ENCODE measurements at regions not wholly inside any gene's neighbourhood (a gene's known extent, or its start where the extent isn't known, plus 50 kb on each side); places are given as distances from the start of the nearest gene placed in this dataset.

GRCh38 chr12:24591079-24591626, 357.7 kb downstream of the BCAT1 start:
- H2AFZ ChIP-seq (ENCODE audit: low read length), result no peak overlapping the region
- H4K20me1 ChIP-seq (ENCODE audit: insufficient read depth, low read length), result no peaks in the 10 kb centered on the region
- H3K36me3 ChIP-seq (replicated peaks in 1 of 2; ENCODE audit: control insufficient read depth in 1 of 2, insufficient read depth in 2 of 2, low read length in 2 of 2), result no peaks in the 10 kb centered on the region
- no peak for FAIRE-seq
- in situ Hi-C loops (cut with HindIII; ENCODE audit: extremely low pct_ligation_motif_present, low pct_unique_long_range_greater_than_20kb) (loop anchor here (10.0 kb wide), 1 partner anchor 184 kb away; no protein-coding TSS in a partner anchor), intact Hi-C loops (cut with micrococcal nuclease; ENCODE audit: unreplicated experiment) (no loop called here)
- 26% methylated on average over 4 of the region's 4 CpGs for WGBS (ENCODE audit: low lambda C conversion rate)
- H3K9me3 ChIP-seq (ENCODE audit: low read length), result no peaks in the 10 kb centered on the region
- no peak overlapping the region for H3K4me2 ChIP-seq (ENCODE audit: low read depth, low read length)
- no peaks in the 10 kb centered on the region for H3K79me2 ChIP-seq (ENCODE audit: insufficient read depth, low read length)
- POLR2A ChIA-PET, result no interaction called here
- DNase-seq (ENCODE audit: low spot score), result no peak
- H3K4me1 ChIP-seq (ENCODE audit: insufficient read depth, low read length), result no peaks in the 10 kb centered on the region
- H3K27me3 ChIP-seq (ENCODE audit: control insufficient read depth in 1 of 2, insufficient read depth in 2 of 2, low read length in 2 of 2), result no peaks in the 10 kb centered on the region; a peak in 1 of 5 replicates
- no peak overlapping the region for H3K4me3 ChIP-seq (replicated peaks in 1 of 3; ENCODE audit: insufficient read depth in 1 of 3, low read depth in 2 of 3, low read length in 3 of 3)
- CTCF ChIA-PET (ENCODE audit: low intra/inter-chr PET ratio, low total read pairs), result no interaction called here
- BruUV-seq (replicated peaks), result no TSS peak
- no peak overlapping the region for H3K27ac ChIP-seq (ENCODE audit: extremely low read length, insufficient read depth, low read length)
- no peak for TF ChIP-seq ZNF572 (CRISPR knock-in tag; IDR thresholded peaks at IDR 0.05)
- TF ChIP-seq ZUFSP (CRISPR knock-in tag; IDR thresholded peaks at IDR 0.05; ENCODE audit: borderline replicate concordance), result no peak
- no peak for TF ChIP-seq NFATC3 (CRISPR knock-in tag; IDR thresholded peaks at IDR 0.05)
- ATAC-seq, result no peak
- H3K9ac ChIP-seq (ENCODE audit: insufficient read depth, low read depth, low read length), result no peak overlapping the region

- no peak for ATAC-seq
- no peak for FAIRE-seq
- ChIA-PET POLR2A (no interaction called here), CTCF (ENCODE audit: low intra/inter-chr PET ratio, low total read pairs) (no interaction called here)
- Histone ChIP-seq H3K4me3 (replicated peaks in 1 of 3; ENCODE audit: insufficient read depth in 1 of 3, low read depth in 2 of 3, low read length in 3 of 3) (no peak overlapping the region), H3K36me3 (replicated peaks in 1 of 2; ENCODE audit: control insufficient read depth in 1 of 2, insufficient read depth in 2 of 2, low read length in 2 of 2) (no peaks in the 10 kb centered on the region), H2AFZ (ENCODE audit: low read length) (no peak overlapping the region), H3K27ac (ENCODE audit: extremely low read length, insufficient read depth, low read length) (no peak overlapping the region), H4K20me1 (ENCODE audit: insufficient read depth, low read length) (no peaks in the 10 kb centered on the region), H3K9ac (ENCODE audit: insufficient read depth, low read depth, low read length) (no peak overlapping the region), H3K27me3 (ENCODE audit: control insufficient read depth in 1 of 2, insufficient read depth in 2 of 2, low read length in 2 of 2) (no peaks in the 10 kb centered on the region), H3K79me2 (ENCODE audit: insufficient read depth, low read length) (no peaks in the 10 kb centered on the region), H3K9me3 (ENCODE audit: low read length) (no peaks in the 10 kb centered on the region), H3K4me1 (ENCODE audit: insufficient read depth, low read length) (no peaks in the 10 kb centered on the region), H3K4me2 (ENCODE audit: low read depth, low read length) (no peak overlapping the region)
- TF ChIP-seq ZNF577 (CRISPR knock-in tag; IDR thresholded peaks at IDR 0.05; ENCODE audit: borderline replicate concordance, low read depth) (no peak), PAXIP1 (CRISPR knock-in tag; conservative IDR thresholded peaks at IDR 0.05) (no peak), ZNF282 (IDR thresholded peaks at IDR 0.05; ENCODE audit: partially characterized antibody) (no peak), KDM2A (CRISPR knock-in tag; IDR thresholded peaks at IDR 0.05; ENCODE audit: borderline replicate concordance, low read depth) (no peak)
- BruUV-seq (replicated peaks), result no TSS peak
- in situ Hi-C loops (cut with HindIII; ENCODE audit: extremely low pct_ligation_motif_present, low pct_unique_long_range_greater_than_20kb), result no loop called here
- no peak for DNase-seq (ENCODE audit: low spot score)
- WGBS (ENCODE audit: low lambda C conversion rate), result 84% methylated on average over 2 of the region's 2 CpGs
- intact Hi-C loops (cut with micrococcal nuclease; ENCODE audit: unreplicated experiment), result no loop called here
These were observed 362.6 kb downstream of the BCAT1 start for GRCh38 chr12:24586293-24586692.

All from HepG2 (cell line).